ENCODE measurements at regions not wholly inside any gene's neighbourhood (a gene's known extent, or its start where the extent isn't known, plus 50 kb on each side); places are given as distances from the start of the nearest gene placed in this dataset.
"Not testable (repeated sequence)": the region's sequence is repeated elsewhere in the genome, so short reads cannot be mapped to it uniquely, and the experiment has no call there.

GRCh38 chr21:15119486-15119885 is 54.7 kb upstream of the NRIP1 start:
- DNase-seq (ENCODE audit: low read depth, low spot score), result no peak
- Histone ChIP-seq H3K27ac (no peak overlapping the region), H3K4me3 (no peak overlapping the region), H3K9ac (ENCODE audit: insufficient read length) (no peak overlapping the region), H3K36me3 (ENCODE audit: insufficient read depth, low read length) (no peaks in the 10 kb centered on the region), H3K9me3 (ENCODE audit: low read depth, low read length) (no peaks in the 10 kb centered on the region)
- TF ChIP-seq FOXP2 (optimal IDR thresholded peaks at IDR 0.05; ENCODE audit: control extremely low read depth, extremely low read length, insufficient read depth) (no peak), POLR2AphosphoS5 (IDR thresholded peaks at IDR 0.05; ENCODE audit: borderline replicate concordance, low read depth, low read length) (no peak), EZH2 (IDR thresholded peaks at IDR 0.05) (no peak)

DNA sequence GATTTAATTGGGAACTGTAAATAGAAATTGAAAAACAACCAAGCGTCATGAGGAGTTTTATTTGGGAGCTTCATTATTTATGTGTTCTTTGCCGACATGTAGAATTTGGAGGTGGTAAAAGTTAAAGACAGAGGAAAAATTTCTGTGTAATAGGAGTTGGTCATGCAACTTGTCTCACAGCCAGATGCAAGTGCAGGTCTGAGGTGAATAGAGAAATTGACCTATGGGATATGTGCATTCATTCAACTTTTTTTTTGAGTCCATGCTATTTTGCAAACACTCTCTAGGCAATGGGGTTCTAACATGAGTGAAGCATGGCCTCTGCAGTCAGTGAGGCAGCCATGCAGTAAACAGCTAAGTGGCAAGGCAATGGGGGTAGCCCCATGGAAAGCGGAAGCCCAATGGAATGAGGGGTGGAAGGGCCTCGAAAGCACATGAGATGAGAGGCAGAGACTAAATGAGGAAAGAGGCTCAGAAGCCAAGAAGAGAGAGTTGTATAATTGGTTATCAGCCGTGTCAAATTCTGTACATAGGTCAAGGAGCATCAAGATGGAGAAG is 56.4 kb upstream of the NRIP1 start:
- Histone ChIP-seq H3K36me3 (ENCODE audit: insufficient read depth, low read length) (no peaks in the 10 kb centered on the region), H3K9ac (ENCODE audit: insufficient read length) (no peak overlapping the region), H3K9me3 (ENCODE audit: low read depth, low read length) (no peaks in the 10 kb centered on the region), H3K4me3 (no peak overlapping the region), H3K27ac (no peak overlapping the region)
- no peak for DNase-seq (ENCODE audit: low read depth, low spot score)
- TF ChIP-seq FOXP2 (optimal IDR thresholded peaks at IDR 0.05; ENCODE audit: control extremely low read depth, extremely low read length, insufficient read depth) (no peak), POLR2AphosphoS5 (IDR thresholded peaks at IDR 0.05; ENCODE audit: borderline replicate concordance, low read depth, low read length) (no peak), EZH2 (IDR thresholded peaks at IDR 0.05) (no peak)

DNA sequence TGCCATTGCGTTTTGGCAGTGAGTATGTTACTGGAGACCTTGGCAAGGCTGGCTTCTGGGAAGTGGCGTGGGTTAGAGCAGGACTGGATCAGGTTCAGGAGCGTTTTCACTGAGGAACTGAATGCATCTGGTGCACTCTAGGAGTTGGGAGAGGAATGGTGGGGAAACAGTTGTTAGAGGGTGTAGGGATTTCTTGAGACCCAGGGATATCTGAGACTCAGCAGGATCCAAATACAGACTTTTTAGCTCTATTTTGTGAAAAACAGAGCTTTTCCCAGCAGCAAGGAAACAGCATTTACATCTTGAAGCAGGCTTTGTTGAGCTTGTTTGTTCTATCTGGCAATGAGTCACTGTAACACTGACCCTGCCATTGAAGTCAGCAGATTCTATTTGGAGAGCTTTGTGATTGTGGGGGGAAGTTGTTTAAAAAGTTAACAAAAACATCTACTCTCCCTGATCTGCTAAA is 56.9 kb upstream of the NRIP1 start:
- H3K9me3 ChIP-seq (ENCODE audit: low read depth, low read length), result no peaks in the 10 kb centered on the region
- H3K9ac ChIP-seq (ENCODE audit: insufficient read length), result no peak overlapping the region
- DNase-seq (ENCODE audit: low read depth, low spot score), result no peak
- H3K36me3 ChIP-seq (ENCODE audit: insufficient read depth, low read length), result no peaks in the 10 kb centered on the region
- TF ChIP-seq FOXP2 (optimal IDR thresholded peaks at IDR 0.05; ENCODE audit: control extremely low read depth, extremely low read length, insufficient read depth) (no peak), EZH2 (IDR thresholded peaks at IDR 0.05) (no peak), POLR2AphosphoS5 (IDR thresholded peaks at IDR 0.05; ENCODE audit: borderline replicate concordance, low read depth, low read length) (no peak)
- H3K4me3 ChIP-seq, result no peak overlapping the region
- H3K27ac ChIP-seq, result no peak overlapping the region

DNA sequence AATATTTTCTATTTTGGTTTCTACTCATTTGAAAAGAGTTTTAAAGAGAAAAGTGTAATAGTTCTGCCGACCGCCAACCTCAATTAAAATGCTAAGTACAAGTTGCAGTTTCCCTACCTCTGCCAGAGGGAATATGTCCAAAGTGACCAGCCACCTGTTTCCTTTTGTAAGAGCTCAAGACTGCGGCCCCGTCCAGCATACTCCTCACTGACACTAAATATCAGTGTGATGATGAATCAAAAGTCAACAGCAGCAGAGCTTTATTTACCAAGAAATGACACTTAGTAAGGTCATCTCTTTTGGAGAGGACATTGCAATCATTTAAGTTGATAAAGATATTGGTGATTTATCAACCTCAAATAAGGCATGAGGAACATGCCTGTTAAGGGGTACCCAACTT is 57.4 kb upstream of the NRIP1 start:
- H3K9ac ChIP-seq (ENCODE audit: insufficient read length), result no peak overlapping the region
- H3K36me3 ChIP-seq (ENCODE audit: insufficient read depth, low read length), result no peaks in the 10 kb centered on the region
- H3K4me3 ChIP-seq, result no peak overlapping the region
- no peak overlapping the region for H3K27ac ChIP-seq
- H3K9me3 ChIP-seq (ENCODE audit: low read depth, low read length), result no peaks in the 10 kb centered on the region
- no peak for TF ChIP-seq POLR2AphosphoS5 (IDR thresholded peaks at IDR 0.05; ENCODE audit: borderline replicate concordance, low read depth, low read length)
- TF ChIP-seq FOXP2 (optimal IDR thresholded peaks at IDR 0.05; ENCODE audit: control extremely low read depth, extremely low read length, insufficient read depth), result no peak
- TF ChIP-seq EZH2 (IDR thresholded peaks at IDR 0.05), result no peak
- DNase-seq (ENCODE audit: low read depth, low spot score), result no peak

DNA sequence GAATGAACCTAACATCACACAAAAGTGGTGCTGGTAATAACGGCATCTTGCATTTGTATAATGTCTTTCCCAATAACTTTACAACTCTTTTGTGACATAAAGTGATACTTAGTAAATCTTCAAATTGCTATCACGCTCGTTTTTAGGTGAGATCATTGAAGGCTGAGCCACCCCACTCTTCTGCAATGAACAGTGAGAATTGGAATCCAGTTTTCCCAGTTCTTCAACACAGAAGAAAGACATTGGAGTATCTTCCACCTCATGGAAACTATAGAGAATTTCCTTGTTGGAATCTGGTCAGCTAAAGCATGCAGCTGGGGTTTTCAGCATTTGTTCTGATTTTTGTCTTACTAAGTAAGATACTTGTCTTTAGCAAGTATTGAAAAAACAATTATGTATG is 59.9 kb upstream of the NRIP1 start:
- Histone ChIP-seq H3K36me3 (ENCODE audit: insufficient read depth, low read length) (no peaks in the 10 kb centered on the region), H3K4me3 (no peak overlapping the region), H3K9ac (ENCODE audit: insufficient read length) (no peak overlapping the region), H3K27ac (no peak overlapping the region), H3K9me3 (ENCODE audit: low read depth, low read length) (no peaks in the 10 kb centered on the region)
- DNase-seq (ENCODE audit: low read depth, low spot score), result no peak
- TF ChIP-seq POLR2AphosphoS5 (IDR thresholded peaks at IDR 0.05; ENCODE audit: borderline replicate concordance, low read depth, low read length), result no peak
- no peak for TF ChIP-seq EZH2 (IDR thresholded peaks at IDR 0.05)
- TF ChIP-seq FOXP2 (optimal IDR thresholded peaks at IDR 0.05; ENCODE audit: control extremely low read depth, extremely low read length, insufficient read depth), result no peak

DNA sequence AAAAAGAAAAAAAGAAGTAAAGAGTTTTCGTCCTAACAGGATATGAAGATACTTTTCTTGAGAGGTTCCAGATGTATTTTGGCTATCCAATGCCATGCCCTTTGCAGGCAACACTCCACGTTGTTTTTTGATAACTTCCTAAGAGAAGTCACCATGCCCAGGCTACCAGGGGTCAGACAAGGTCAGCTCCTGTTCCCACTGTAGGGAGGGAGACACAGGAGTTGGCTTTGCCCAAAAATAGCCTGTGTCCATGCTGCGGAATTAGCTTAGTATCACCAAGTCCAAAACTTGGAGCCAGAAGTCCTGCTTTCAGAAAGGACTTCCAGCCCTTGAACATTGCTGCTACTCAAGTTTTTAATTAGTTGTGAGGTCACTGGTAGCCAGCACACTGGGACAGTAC is 62.1 kb upstream of the NRIP1 start:
- Histone ChIP-seq H3K4me3 (no peak overlapping the region), H3K9ac (ENCODE audit: insufficient read length) (no peak overlapping the region), H3K9me3 (ENCODE audit: low read depth, low read length) (no peaks in the 10 kb centered on the region), H3K27ac (no peak overlapping the region), H3K36me3 (ENCODE audit: insufficient read depth, low read length) (no peaks in the 10 kb centered on the region)
- TF ChIP-seq EZH2 (IDR thresholded peaks at IDR 0.05) (no peak), POLR2AphosphoS5 (IDR thresholded peaks at IDR 0.05; ENCODE audit: borderline replicate concordance, low read depth, low read length) (no peak), FOXP2 (optimal IDR thresholded peaks at IDR 0.05; ENCODE audit: control extremely low read depth, extremely low read length, insufficient read depth) (no peak)
- DNase-seq (ENCODE audit: low read depth, low spot score), result no peak

- no peak for TF ChIP-seq FOXP2 (optimal IDR thresholded peaks at IDR 0.05; ENCODE audit: control extremely low read depth, extremely low read length, insufficient read depth)
- TF ChIP-seq POLR2AphosphoS5 (IDR thresholded peaks at IDR 0.05; ENCODE audit: borderline replicate concordance, low read depth, low read length), result no peak
- TF ChIP-seq EZH2 (IDR thresholded peaks at IDR 0.05), result no peak
- no peak for DNase-seq (ENCODE audit: low read depth, low spot score)
- Histone ChIP-seq H3K36me3 (ENCODE audit: insufficient read depth, low read length) (no peaks in the 10 kb centered on the region), H3K27ac (no peak overlapping the region), H3K9ac (ENCODE audit: insufficient read length) (no peak overlapping the region), H3K4me3 (no peak overlapping the region), H3K9me3 (ENCODE audit: low read depth, low read length) (no peaks in the 10 kb centered on the region)
These were observed 62.6 kb upstream of the NRIP1 start for GRCh38 chr21:15127437-15127836.

- Histone ChIP-seq H3K4me3 (no peak overlapping the region), H3K27ac (no peak overlapping the region), H3K9me3 (ENCODE audit: low read depth, low read length) (no peaks in the 10 kb centered on the region), H3K9ac (ENCODE audit: insufficient read length) (no peak overlapping the region), H3K36me3 (ENCODE audit: insufficient read depth, low read length) (no peaks in the 10 kb centered on the region)
- TF ChIP-seq EZH2 (IDR thresholded peaks at IDR 0.05), result no peak
- TF ChIP-seq FOXP2 (optimal IDR thresholded peaks at IDR 0.05; ENCODE audit: control extremely low read depth, extremely low read length, insufficient read depth), result no peak
- TF ChIP-seq POLR2AphosphoS5 (IDR thresholded peaks at IDR 0.05; ENCODE audit: borderline replicate concordance, low read depth, low read length), result no peak
- DNase-seq (ENCODE audit: low read depth, low spot score), result no peak
These were observed 63.5 kb upstream of the NRIP1 start for GRCh38 chr21:15128267-15128666.

GRCh38 chr21:15128714-15129113 is 63.9 kb upstream of the NRIP1 start:
- not testable (repeated sequence) for H3K9me3 ChIP-seq (ENCODE audit: low read depth, low read length); H3K27ac ChIP-seq; H3K36me3 ChIP-seq (ENCODE audit: insufficient read depth, low read length); H3K9ac ChIP-seq (ENCODE audit: insufficient read length); DNase-seq (ENCODE audit: low read depth, low spot score); H3K4me3 ChIP-seq

All from SK-N-MC (cell line).